DND-41 (cell line): ENCODE measurements at regions not wholly inside any gene's neighbourhood (a gene's known extent, or its start where the extent isn't known, plus 50 kb on each side); places are given as distances from the start of the nearest gene placed in this dataset.

Source experiments
- ATAC-seq: fragments of 200-7000 bp; cut with Tn5 transposase; 3 replicates; pipeline ENCODE4 v1.9.1; 2021; ENCODE audit warnings: low read depth; ENCODE audit not compliant: insufficient read depth
- DNase-seq: peaks from one replicate; pipeline ENCODE4 v3.0.0-alpha.2; 2020
- H2AFZ ChIP-seq: 2 replicates; pipeline ENCODE4 v1.6.0; 2012; ENCODE audit warnings: low read depth, low read length
- H3K27ac ChIP-seq: 2 replicates; pipeline ENCODE4 v1.5.1; 2012; ENCODE audit warnings: low read length, inconsistent platforms
- H3K27me3 ChIP-seq: fragments of 200-600 bp; sonication (generic); 2 replicates; pipeline ENCODE4 v1.6.0; 2012; ENCODE audit warnings: low read length, mild to moderate bottlenecking, inconsistent platforms; ENCODE audit not compliant: insufficient read depth, poor library complexity
- H3K36me3 ChIP-seq: 2 replicates; pipeline ENCODE4 v1.5.1; 2012; ENCODE audit warnings: low read length, inconsistent platforms; ENCODE audit not compliant: insufficient read depth
- H3K4me1 ChIP-seq: 2 replicates; pipeline ENCODE4 v1.5.1; 2012; ENCODE audit warnings: mild to moderate bottlenecking, low read length; ENCODE audit not compliant: insufficient read depth
- H3K4me2 ChIP-seq: 2 replicates; pipeline ENCODE4 v1.6.0; 2012; ENCODE audit warnings: mild to moderate bottlenecking, moderate library complexity, low read length, inconsistent platforms; ENCODE audit not compliant: insufficient read depth
- H3K4me3 ChIP-seq, 2 experiments: fragments of 200-600 bp in 1 of 2; shearing (Covaris generic) in 1 of 2; 2 replicates each; pipeline ENCODE4 v1.5.1; 2012 to 2016; ENCODE audit warnings: inconsistent platforms in 2 of 2, low read length in 2 of 2, mild to moderate bottlenecking in 2 of 2, low read depth in 1 of 2, moderate library complexity in 1 of 2
- H3K79me2 ChIP-seq: 2 replicates; pipeline ENCODE4 v1.6.0; 2012; ENCODE audit warnings: low read length, inconsistent platforms; ENCODE audit not compliant: insufficient read depth
- H3K9ac ChIP-seq: 2 replicates; pipeline ENCODE4 v1.6.0; 2012; ENCODE audit warnings: low read depth, mild to moderate bottlenecking, inconsistent platforms, low read length, moderate library complexity
- H3K9me3 ChIP-seq: 2 replicates; pipeline ENCODE4 v1.5.1; 2012; ENCODE audit warnings: low read length, moderate library complexity, mild to moderate bottlenecking, inconsistent platforms; ENCODE audit not compliant: insufficient read depth, severe bottlenecking
- H4K20me1 ChIP-seq: 2 replicates; pipeline ENCODE4 v1.6.0; 2012; ENCODE audit warnings: low read length; ENCODE audit not compliant: insufficient read depth
- CTCF ChIP-seq: IDR thresholded peaks from 2 replicates; pipeline ENCODE4 v1.5.1; 2012; ENCODE audit warnings: borderline replicate concordance, low read length, moderate library complexity, mild to moderate bottlenecking; ENCODE audit not compliant: poor library complexity, severe bottlenecking; ENCODE audit errors: extremely low read depth
- EZH2 ChIP-seq: IDR thresholded peaks from 3 replicates; pipeline ENCODE4 v1.6.1; 2012; ENCODE audit warnings: borderline replicate concordance, low read depth, mild to moderate bottlenecking, moderate library complexity, low read length, inconsistent platforms; ENCODE audit not compliant: severe bottlenecking

GRCh38 chr10:36583690-36584089, 541.7 kb upstream of the ANKRD30A start:
- no peak for DNase-seq
- H4K20me1 ChIP-seq = no peaks in the 10 kb centered on the region
- H3K4me1 ChIP-seq = no peaks in the 10 kb centered on the region
- H3K27me3 ChIP-seq = no peaks in the 10 kb centered on the region
- TF ChIP-seq EZH2 = no peak
- no peaks in the 10 kb centered on the region for H3K36me3 ChIP-seq
- H3K9me3 ChIP-seq = no peaks in the 10 kb centered on the region
- H2AFZ ChIP-seq = no peak overlapping the region
- H3K4me2 ChIP-seq = no peak overlapping the region
- H3K4me3 ChIP-seq = no peak overlapping the region
- no peak overlapping the region for H3K27ac ChIP-seq
- H3K79me2 ChIP-seq = no peaks in the 10 kb centered on the region
- no peak for ATAC-seq
- H3K9ac ChIP-seq = no peak overlapping the region

DNA sequence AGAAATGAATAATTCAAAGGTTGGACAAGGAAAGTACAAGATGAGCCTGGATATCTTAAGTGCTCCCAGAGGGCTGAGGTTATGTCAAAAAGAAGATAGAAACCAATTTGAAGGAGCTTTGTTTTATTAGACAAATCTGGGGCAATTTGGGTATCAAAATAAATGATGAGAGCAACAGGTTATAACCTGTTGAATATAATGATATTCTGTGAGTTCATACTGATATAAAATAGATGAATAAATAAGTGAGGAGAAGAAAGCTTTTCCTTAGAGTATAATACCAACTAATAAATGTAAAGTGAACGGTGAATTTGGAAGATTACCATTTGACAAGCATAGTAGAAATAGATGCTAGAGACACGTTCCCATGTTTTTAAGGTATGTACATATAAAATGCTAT, 544.2 kb upstream of the ANKRD30A start:
- Histone ChIP-seq H4K20me1 (no peaks in the 10 kb centered on the region), H3K27ac (no peak overlapping the region), H3K9me3 (no peaks in the 10 kb centered on the region), H3K4me1 (no peaks in the 10 kb centered on the region), H3K36me3 (no peaks in the 10 kb centered on the region), H3K79me2 (no peaks in the 10 kb centered on the region), H3K27me3 (no peaks in the 10 kb centered on the region), H3K4me2 (no peak overlapping the region), H3K9ac (no peak overlapping the region), H2AFZ (no peak overlapping the region), H3K4me3 (no peak overlapping the region)
- DNase-seq = no peak
- no peak for ATAC-seq
- TF ChIP-seq EZH2 = no peak

GRCh38 chr10:36578306-36578705, 547.1 kb upstream of the ANKRD30A start:
- no peak overlapping the region for H3K4me3 ChIP-seq
- H2AFZ ChIP-seq = no peak overlapping the region
- DNase-seq (no peak), ATAC-seq (no peak)
- no peaks in the 10 kb centered on the region for H4K20me1 ChIP-seq
- no peaks in the 10 kb centered on the region for H3K36me3 ChIP-seq
- no peaks in the 10 kb centered on the region for H3K4me1 ChIP-seq
- H3K27me3 ChIP-seq = no peaks in the 10 kb centered on the region
- TF ChIP-seq EZH2 (no peak), CTCF (no peak)
- H3K79me2 ChIP-seq = no peaks in the 10 kb centered on the region
- H3K4me2 ChIP-seq = no peak overlapping the region
- no peak overlapping the region for H3K9ac ChIP-seq
- no peak overlapping the region for H3K27ac ChIP-seq
- H3K9me3 ChIP-seq = no peaks in the 10 kb centered on the region

GRCh38 chr10:36577126-36577525, 548.3 kb upstream of the ANKRD30A start:
- ATAC-seq = no peak
- Histone ChIP-seq H3K27me3 (no peaks in the 10 kb centered on the region), H3K4me3 (no peak overlapping the region), H2AFZ (no peak overlapping the region), H3K27ac (no peak overlapping the region), H3K79me2 (no peaks in the 10 kb centered on the region), H4K20me1 (no peaks in the 10 kb centered on the region), H3K9me3 (no peaks in the 10 kb centered on the region), H3K9ac (no peak overlapping the region), H3K4me2 (no peak overlapping the region), H3K4me1 (no peaks in the 10 kb centered on the region), H3K36me3 (no peaks in the 10 kb centered on the region)
- TF ChIP-seq CTCF = no peak
- no peak for TF ChIP-seq EZH2
- no peak for DNase-seq

DNA sequence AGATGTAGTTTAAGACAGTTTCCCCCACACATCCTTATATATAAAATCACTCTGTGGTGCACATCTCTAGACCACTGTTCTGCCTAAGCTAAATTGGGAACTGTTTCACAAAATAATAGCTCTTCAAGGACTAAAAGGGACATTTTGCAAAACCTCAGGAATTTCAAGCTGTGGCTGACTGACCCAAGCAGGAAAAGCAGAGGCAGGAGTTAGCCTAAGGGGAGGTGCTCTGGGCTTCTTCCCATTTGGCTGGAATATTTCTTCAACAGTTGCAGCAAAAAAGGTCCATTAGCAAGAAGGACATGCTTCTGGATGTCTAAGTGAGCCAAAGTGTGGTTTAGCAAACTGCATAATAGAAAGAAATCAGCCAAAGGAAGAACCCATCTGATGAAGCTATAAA, 551.2 kb upstream of the ANKRD30A start:
- ATAC-seq = no peak
- Histone ChIP-seq H4K20me1 (no peaks in the 10 kb centered on the region), H3K9ac (no peak overlapping the region), H3K9me3 (no peaks in the 10 kb centered on the region), H3K27ac (no peak overlapping the region), H3K36me3 (no peaks in the 10 kb centered on the region), H3K79me2 (no peaks in the 10 kb centered on the region), H3K4me3 (no peak overlapping the region), H2AFZ (no peak overlapping the region), H3K4me1 (no peaks in the 10 kb centered on the region), H3K27me3 (no peaks in the 10 kb centered on the region), H3K4me2 (no peak overlapping the region)
- no peak for DNase-seq
- TF ChIP-seq CTCF (no peak), EZH2 (no peak)
